KMS-11 (cell line): ENCODE measurements at regions not wholly inside any gene's neighbourhood (a gene's known extent, or its start where the extent isn't known, plus 50 kb on each side); places are given as distances from the start of the nearest gene placed in this dataset.

Source experiments
- H2AFZ ChIP-seq: fragments of 200-600 bp; sonication (generic); 2 replicates; pipeline ENCODE4 v1.6.1; 2016; ENCODE audit warnings: antibody characterized with exemption, mixed run types, low read depth
- H3K27ac ChIP-seq: fragments of 200-600 bp; sonication (generic); 2 replicates; pipeline ENCODE4 v1.6.1; 2016; ENCODE audit warnings: mild to moderate bottlenecking, mixed run types
- H3K27me3 ChIP-seq: fragments of 200-600 bp; sonication (generic); 2 replicates; pipeline ENCODE4 v1.6.1; 2017; ENCODE audit warnings: mild to moderate bottlenecking, low read depth, mixed run types, moderate library complexity; ENCODE audit not compliant: insufficient read depth
- H3K36me3 ChIP-seq: fragments of 200-600 bp; sonication (generic); 2 replicates; pipeline ENCODE4 v1.6.1; 2017; ENCODE audit warnings: mild to moderate bottlenecking, mixed run types; ENCODE audit not compliant: insufficient read depth
- H3K4me1 ChIP-seq: fragments of 200-600 bp; sonication (generic); 2 replicates; pipeline ENCODE4 v1.6.1; 2016; ENCODE audit warnings: mild to moderate bottlenecking, low read depth, mixed run types; ENCODE audit not compliant: poor library complexity, severe bottlenecking
- H3K4me2 ChIP-seq: fragments of 200-600 bp; sonication (generic); 2 replicates; pipeline ENCODE4 v1.7.0; 2016; ENCODE audit warnings: mild to moderate bottlenecking, mixed run types
- H3K4me3 ChIP-seq: fragments of 200-600 bp; sonication (generic); IDR thresholded peaks from 2 replicates; pipeline ENCODE4 v1.6.1; 2017; ENCODE audit warnings: low read depth, low read length, mixed read lengths; ENCODE audit not compliant: insufficient read depth
- H3K79me2 ChIP-seq: fragments of 200-600 bp; sonication (generic); 2 replicates; pipeline ENCODE4 v1.6.1; 2016; ENCODE audit warnings: low read depth, mixed run types; ENCODE audit not compliant: insufficient read depth
- H3K9ac ChIP-seq: fragments of 200-600 bp; sonication (generic); 2 replicates; pipeline ENCODE4 v1.6.1; 2016; ENCODE audit warnings: mild to moderate bottlenecking, mixed run types
- H4K20me1 ChIP-seq: fragments of 200-600 bp; sonication (generic); 2 replicates; pipeline ENCODE4 v1.6.1; 2016; ENCODE audit warnings: mild to moderate bottlenecking, mixed run types; ENCODE audit not compliant: insufficient read depth
- CTCF ChIP-seq: fragments of 200-600 bp; sonication (generic); conservative IDR thresholded peaks from 2 replicates; pipeline ENCODE4 v1.6.1; 2017; ENCODE audit warnings: low read depth, mild to moderate bottlenecking, antibody characterized with exemption, low read length, moderate library complexity, mixed read lengths

GRCh38 chrX:137387646-137388045, 178.3 kb upstream of the ZIC3 start:
- Histone ChIP-seq H4K20me1 (no peaks in the 10 kb centered on the region), H3K36me3 (no peaks in the 10 kb centered on the region), H3K27me3 (no peaks in the 10 kb centered on the region), H2AFZ (no peak overlapping the region), H3K9ac (no peak overlapping the region), H3K4me2 (no peak overlapping the region), H3K79me2 (no peaks in the 10 kb centered on the region), H3K4me1 (no peaks in the 10 kb centered on the region), H3K4me3 (no peak overlapping the region), H3K27ac (no peak overlapping the region)
- TF ChIP-seq CTCF = no peak

DNA sequence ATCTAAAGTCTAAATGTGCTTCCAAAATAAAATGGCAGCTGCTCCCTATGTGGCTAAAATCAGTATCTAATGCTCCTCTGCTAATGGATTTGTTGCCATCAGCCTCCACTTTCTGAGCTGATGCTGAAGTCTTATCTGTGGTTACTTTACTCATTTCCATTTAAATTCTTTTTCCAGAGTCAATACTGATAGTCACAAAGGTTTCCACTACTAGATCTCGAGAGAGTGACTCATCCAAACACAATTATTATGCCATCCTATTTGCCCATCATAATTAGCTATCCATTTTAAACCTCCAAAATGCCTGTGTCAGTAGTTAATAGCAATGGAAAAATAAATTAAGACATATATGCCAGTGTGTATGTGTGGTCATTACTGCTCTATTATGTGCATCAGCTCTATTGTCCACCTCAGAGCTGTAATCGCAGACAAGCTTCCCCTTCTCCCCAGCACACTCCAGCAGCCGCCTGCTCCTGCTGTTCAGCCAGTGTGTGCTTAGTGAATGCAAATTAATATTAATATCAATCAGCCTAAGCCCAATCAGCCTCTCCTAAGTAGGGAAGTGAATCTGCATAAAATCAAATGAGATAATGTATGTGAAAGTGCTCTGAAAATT, 199.8 kb upstream of the ZIC3 start:
- H3K36me3 ChIP-seq = no peaks in the 10 kb centered on the region
- no peak overlapping the region for H3K4me3 ChIP-seq
- no peaks in the 10 kb centered on the region for H3K79me2 ChIP-seq
- H3K4me2 ChIP-seq = no peak overlapping the region
- no peak for TF ChIP-seq CTCF
- no peak overlapping the region for H3K27ac ChIP-seq
- no peaks in the 10 kb centered on the region for H3K4me1 ChIP-seq
- H2AFZ ChIP-seq = no peak overlapping the region
- H4K20me1 ChIP-seq = no peaks in the 10 kb centered on the region
- no peaks in the 10 kb centered on the region for H3K27me3 ChIP-seq
- no peak overlapping the region for H3K9ac ChIP-seq

DNA sequence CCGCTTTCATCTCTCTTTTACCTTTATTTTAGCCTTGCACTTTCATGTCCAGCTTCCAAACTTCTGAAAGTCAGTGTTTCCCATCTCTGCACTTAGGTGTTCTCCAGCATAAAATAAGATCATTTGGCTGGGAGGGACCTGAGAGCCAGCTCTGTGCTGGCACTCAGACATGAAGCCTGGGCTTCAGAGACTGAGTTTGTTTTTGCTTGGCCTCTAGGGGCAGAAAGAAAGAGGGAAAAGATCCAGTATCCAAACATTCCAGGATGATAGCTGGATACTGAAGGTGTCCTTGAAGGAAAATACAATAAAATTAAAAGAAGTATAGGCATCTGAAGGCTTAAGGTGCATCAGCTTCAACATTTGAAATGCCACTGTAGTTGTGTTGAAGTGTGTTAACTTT, 202.4 kb upstream of the ZIC3 start:
- Histone ChIP-seq H2AFZ (no peak overlapping the region), H3K36me3 (no peaks in the 10 kb centered on the region), H3K4me1 (no peaks in the 10 kb centered on the region), H3K27me3 (no peaks in the 10 kb centered on the region), H3K27ac (no peak overlapping the region), H3K79me2 (no peaks in the 10 kb centered on the region), H3K9ac (no peak overlapping the region), H3K4me2 (no peak overlapping the region), H4K20me1 (no peaks in the 10 kb centered on the region), H3K4me3 (no peak overlapping the region)
- no peak for TF ChIP-seq CTCF

DNA sequence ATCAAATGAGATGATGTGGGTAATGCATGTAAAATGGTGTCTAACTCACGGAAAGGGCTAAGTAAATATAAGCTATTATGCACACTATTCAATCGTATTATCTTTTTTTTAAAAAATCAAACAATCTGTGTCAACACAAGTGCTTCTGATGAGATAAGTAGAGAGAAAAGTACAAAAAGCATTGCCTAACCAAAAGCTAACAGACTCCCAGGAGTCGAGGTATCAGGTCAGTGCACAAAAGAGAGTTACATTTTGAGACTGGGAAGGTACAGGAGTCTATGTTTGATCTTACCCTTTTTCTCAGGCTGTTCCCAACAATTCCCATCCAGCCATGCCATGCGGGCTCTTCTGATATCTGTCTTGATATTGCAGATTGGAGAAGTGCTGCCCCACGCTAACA, 203.3 kb upstream of the ZIC3 start:
- no peak for TF ChIP-seq CTCF
- Histone ChIP-seq H3K9ac (no peak overlapping the region), H3K79me2 (no peaks in the 10 kb centered on the region), H3K4me1 (no peaks in the 10 kb centered on the region), H3K36me3 (no peaks in the 10 kb centered on the region), H3K27ac (no peak overlapping the region), H4K20me1 (no peaks in the 10 kb centered on the region), H3K27me3 (no peaks in the 10 kb centered on the region), H2AFZ (no peak overlapping the region), H3K4me3 (no peak overlapping the region), H3K4me2 (no peak overlapping the region)
